ENCODE measurements at regions not wholly inside any gene's neighbourhood (a gene's known extent, or its start where the extent isn't known, plus 50 kb on each side); places are given as distances from the start of the nearest gene placed in this dataset.

- 83 to 84% methylated on average over 10 of the region's 10 CpGs for WGBS, 2 donors
- H3K4me3 ChIP-seq: no peak overlapping the region
- no peak for DNase-seq (ENCODE audit: low spot score in 2 of 2)
- no peaks in the 10 kb centered on the region for H3K27me3 ChIP-seq
- TF ChIP-seq POLR2A (IDR thresholded peaks at IDR 0.05) (no peak), EP300 (IDR thresholded peaks at IDR 0.05) (no peak), CTCF (IDR thresholded peaks at IDR 0.05) (no peak)
- no peaks in the 10 kb centered on the region for H3K36me3 ChIP-seq
- H3K27ac ChIP-seq: no peak overlapping the region
- no peaks in the 10 kb centered on the region for H3K4me1 ChIP-seq
- no peaks in the 10 kb centered on the region for H3K9me3 ChIP-seq
These were observed 51.4 kb upstream of the IRX2 start for GRCh38 chr5:2802693-2803365.

- no peak for DNase-seq (ENCODE audit: low spot score in 2 of 2)
- no peaks in the 10 kb centered on the region for H3K9me3 ChIP-seq
- no peak overlapping the region for H3K27ac ChIP-seq
- WGBS, 2 donors: 32 to 37% methylated on average over 18 of the region's 18 CpGs
- H3K27me3 ChIP-seq: no peaks in the 10 kb centered on the region
- no peak for TF ChIP-seq POLR2A (IDR thresholded peaks at IDR 0.05)
- no peak for TF ChIP-seq EP300 (IDR thresholded peaks at IDR 0.05)
- TF ChIP-seq CTCF (IDR thresholded peaks at IDR 0.05): no peak
- H3K36me3 ChIP-seq: no peaks in the 10 kb centered on the region
- no peaks in the 10 kb centered on the region for H3K4me1 ChIP-seq
- no peak overlapping the region for H3K4me3 ChIP-seq
These were observed 50.4 kb upstream of the IRX2 start for GRCh38 chr5:2801577-2802525.

Measured in tibial nerve (tissue), 4 donors.